ENCODE measurements at regions not wholly inside any gene's neighbourhood (a gene's known extent, or its start where the extent isn't known, plus 50 kb on each side); places are given as distances from the start of the nearest gene placed in this dataset.

DNA sequence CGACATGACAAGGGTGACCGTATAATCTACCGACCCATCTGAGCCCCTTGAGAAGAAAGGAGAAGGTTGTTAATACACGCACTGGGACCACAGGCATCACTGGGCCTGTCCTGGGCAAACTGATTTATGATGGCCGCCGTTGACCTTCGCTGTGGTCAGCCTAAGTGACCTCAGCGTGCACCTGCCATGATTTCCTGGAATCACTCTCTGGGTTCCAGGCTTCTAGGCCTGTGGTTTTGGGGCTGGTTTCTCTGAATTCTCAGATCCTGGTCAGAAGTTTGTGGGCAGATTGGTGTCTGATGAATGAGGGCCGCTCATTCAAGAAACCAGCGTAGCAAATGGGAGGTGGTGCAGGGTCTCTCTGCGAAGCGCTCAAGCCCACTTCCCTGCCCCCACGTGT, 64.0 kb downstream of the SIK1 start:
- TF ChIP-seq, protein P1, sequence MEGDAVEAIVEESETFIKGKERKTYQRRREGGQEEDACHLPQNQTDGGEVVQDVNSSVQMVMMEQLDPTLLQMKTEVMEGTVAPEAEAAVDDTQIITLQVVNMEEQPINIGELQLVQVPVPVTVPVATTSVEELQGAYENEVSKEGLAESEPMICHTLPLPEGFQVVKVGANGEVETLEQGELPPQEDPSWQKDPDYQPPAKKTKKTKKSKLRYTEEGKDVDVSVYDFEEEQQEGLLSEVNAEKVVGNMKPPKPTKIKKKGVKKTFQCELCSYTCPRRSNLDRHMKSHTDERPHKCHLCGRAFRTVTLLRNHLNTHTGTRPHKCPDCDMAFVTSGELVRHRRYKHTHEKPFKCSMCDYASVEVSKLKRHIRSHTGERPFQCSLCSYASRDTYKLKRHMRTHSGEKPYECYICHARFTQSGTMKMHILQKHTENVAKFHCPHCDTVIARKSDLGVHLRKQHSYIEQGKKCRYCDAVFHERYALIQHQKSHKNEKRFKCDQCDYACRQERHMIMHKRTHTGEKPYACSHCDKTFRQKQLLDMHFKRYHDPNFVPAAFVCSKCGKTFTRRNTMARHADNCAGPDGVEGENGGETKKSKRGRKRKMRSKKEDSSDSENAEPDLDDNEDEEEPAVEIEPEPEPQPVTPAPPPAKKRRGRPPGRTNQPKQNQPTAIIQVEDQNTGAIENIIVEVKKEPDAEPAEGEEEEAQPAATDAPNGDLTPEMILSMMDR (IDR thresholded peaks at IDR 0.05; ENCODE audit: control extremely low read depth in 1 of 3, insufficient read depth in 1 of 3, low read depth in 1 of 3, low read length in 3 of 3): no peak
- TF ChIP-seq POLR2A (IDR thresholded peaks at IDR 0.05; ENCODE audit: control extremely low read depth in 1 of 2, low read depth in 2 of 2, low read length in 2 of 2) (no peak), TCF12 (IDR thresholded peaks at IDR 0.05; ENCODE audit: low read depth, low read length) (no peak), RAD21 (IDR thresholded peaks at IDR 0.05 in 1 of 2, conservative IDR thresholded peaks at IDR 0.05 in 1 of 2; ENCODE audit: low read depth in 2 of 2, low read length in 2 of 2) (no peak), BRCA1 (IDR thresholded peaks at IDR 0.05; ENCODE audit: low read depth, low read length) (no peak), EZH2 (IDR thresholded peaks at IDR 0.05; ENCODE audit: low read depth, low read length, severe bottlenecking) (no peak)

Data from H1 (cell line).